ENCODE measurements at regions not wholly inside any gene's neighbourhood (a gene's known extent, or its start where the extent isn't known, plus 50 kb on each side); places are given as distances from the start of the nearest gene placed in this dataset.
A peak's percentile ranks its signal among the peaks of the same experiment; 100 is the strongest.

DNA sequence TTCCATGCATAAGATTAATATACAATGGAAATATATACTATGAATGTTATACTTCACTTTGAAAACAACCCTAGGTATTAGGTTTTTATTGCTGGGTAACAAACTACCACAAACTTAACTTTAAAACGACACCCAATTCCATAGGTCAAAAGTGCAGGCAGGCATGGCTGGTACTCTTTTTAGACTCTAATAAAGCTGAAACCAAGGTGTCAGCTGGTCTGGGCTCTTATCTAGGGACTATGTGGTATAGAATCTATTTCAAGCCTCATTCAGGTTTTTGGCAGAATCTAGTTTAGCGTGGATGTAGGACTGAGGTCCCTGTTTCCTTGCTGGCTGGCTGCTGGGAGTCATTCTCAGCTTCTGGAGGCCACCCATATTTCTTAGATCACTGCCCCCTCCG lies 65.0 kb upstream of the TMEM168 start (continued):
- TF ChIP-seq ZNF202 (tag by site-specific recombination; IDR thresholded peaks at IDR 0.05; ENCODE audit: borderline replicate concordance) = no peak
- TF ChIP-seq, protein P1, sequence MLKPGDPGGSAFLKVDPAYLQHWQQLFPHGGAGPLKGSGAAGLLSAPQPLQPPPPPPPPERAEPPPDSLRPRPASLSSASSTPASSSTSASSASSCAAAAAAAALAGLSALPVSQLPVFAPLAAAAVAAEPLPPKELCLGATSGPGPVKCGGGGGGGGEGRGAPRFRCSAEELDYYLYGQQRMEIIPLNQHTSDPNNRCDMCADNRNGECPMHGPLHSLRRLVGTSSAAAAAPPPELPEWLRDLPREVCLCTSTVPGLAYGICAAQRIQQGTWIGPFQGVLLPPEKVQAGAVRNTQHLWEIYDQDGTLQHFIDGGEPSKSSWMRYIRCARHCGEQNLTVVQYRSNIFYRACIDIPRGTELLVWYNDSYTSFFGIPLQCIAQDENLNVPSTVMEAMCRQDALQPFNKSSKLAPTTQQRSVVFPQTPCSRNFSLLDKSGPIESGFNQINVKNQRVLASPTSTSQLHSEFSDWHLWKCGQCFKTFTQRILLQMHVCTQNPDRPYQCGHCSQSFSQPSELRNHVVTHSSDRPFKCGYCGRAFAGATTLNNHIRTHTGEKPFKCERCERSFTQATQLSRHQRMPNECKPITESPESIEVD (tag by site-specific recombination; IDR thresholded peaks at IDR 0.05) = no peak
- no peak for TF ChIP-seq ZNF610 (tag by site-specific recombination; IDR thresholded peaks at IDR 0.05; ENCODE audit: borderline replicate concordance)
- TF ChIP-seq ZFP69B (tag by site-specific recombination; IDR thresholded peaks at IDR 0.05) = no peak
- no peak for TF ChIP-seq PRDM10 (tag by site-specific recombination; IDR thresholded peaks at IDR 0.05)
- TF ChIP-seq ZNF596 (tag by site-specific recombination; IDR thresholded peaks at IDR 0.05) = no peak
- TF ChIP-seq BCL11B (tag by site-specific recombination; IDR thresholded peaks at IDR 0.05; ENCODE audit: low read depth) = no peak
- no peak for TF ChIP-seq ZNF341 (tag by site-specific recombination; IDR thresholded peaks at IDR 0.05; ENCODE audit: low read depth)
- no peak for TF ChIP-seq ZBTB7A (tag by site-specific recombination; IDR thresholded peaks at IDR 0.05; ENCODE audit: low read depth)

DNA sequence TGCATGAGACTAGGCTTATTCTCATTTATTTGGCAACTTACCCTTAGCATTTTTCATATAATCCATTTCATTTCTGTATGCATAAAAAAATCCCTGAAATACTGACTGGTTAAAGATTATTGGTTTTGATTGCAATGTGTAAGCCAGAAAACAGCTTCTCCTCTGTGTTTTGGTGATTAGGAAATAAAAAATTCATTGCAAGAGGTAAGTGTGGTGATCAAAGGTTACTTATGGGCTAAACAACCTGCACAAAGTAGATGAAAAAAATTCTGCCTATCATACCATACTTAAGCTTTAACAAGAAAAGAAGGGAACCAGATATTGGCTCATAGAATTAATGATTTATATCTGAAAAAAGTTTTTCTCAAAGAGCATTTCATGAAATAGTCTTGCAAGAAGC lies 64.0 kb upstream of the TMEM168 start:
- H3K36me3 ChIP-seq (ENCODE audit: control insufficient read depth in 2 of 2, insufficient read depth in 1 of 2, low read length in 2 of 2) = no peaks in the 10 kb centered on the region
- H3K27ac ChIP-seq (ENCODE audit: extremely low read depth, low read depth, low read length) = no peak overlapping the region
- no peaks in the 10 kb centered on the region for H3K9me3 ChIP-seq (ENCODE audit: control insufficient read depth, insufficient read depth, low read depth, low read length)
- CTCF ChIA-PET = interaction anchor here (0.7 kb wide), 1 partner anchor 550 kb away, joined by 4 read pairs; no protein-coding TSS in a partner anchor
- POLR2A ChIA-PET = no interaction called here
- no peak overlapping the region for H3K4me3 ChIP-seq (ENCODE audit: low read depth, low read length)
- no peak for TF ChIP-seq GLIS1 (tag by site-specific recombination; IDR thresholded peaks at IDR 0.05)
- no peak for TF ChIP-seq ZBTB7A (tag by site-specific recombination; IDR thresholded peaks at IDR 0.05; ENCODE audit: low read depth)
- no peak for TF ChIP-seq GLIS2 (tag by site-specific recombination; IDR thresholded peaks at IDR 0.05)
- TF ChIP-seq ZSCAN23 (tag by site-specific recombination; IDR thresholded peaks at IDR 0.05) = no peak
- no peak for TF ChIP-seq ZNF391 (tag by site-specific recombination; IDR thresholded peaks at IDR 0.05; ENCODE audit: borderline replicate concordance, low read depth)
- TF ChIP-seq CTCF (tag by site-specific recombination; IDR thresholded peaks at IDR 0.05) = no peak
- H3K4me1 ChIP-seq (ENCODE audit: control insufficient read depth, insufficient read depth, low read length) = peaks cover 6% of the 10 kb centered on the region; the same call in 1 of the 2 replicates

- ChIA-PET POLR2A (no interaction called here), CTCF (interaction anchor here (1.2 kb wide), 1 partner anchor 303 kb away, joined by 4 read pairs; no protein-coding TSS in a partner anchor)
- no peak for TF ChIP-seq ZNF211 (tag by site-specific recombination; IDR thresholded peaks at IDR 0.05; ENCODE audit: low read depth)
- no peak for TF ChIP-seq ZNF394 (tag by site-specific recombination; IDR thresholded peaks at IDR 0.05; ENCODE audit: borderline replicate concordance)
- TF ChIP-seq, protein P1 (tag by site-specific recombination; IDR thresholded peaks at IDR 0.05) = peak; percentile 56; the same call in 1 of the 2 replicates
- TF ChIP-seq ZNF362 (tag by site-specific recombination; IDR thresholded peaks at IDR 0.05) = no peak
- TF ChIP-seq ZNF354C (tag by site-specific recombination; IDR thresholded peaks at IDR 0.05; ENCODE audit: borderline replicate concordance, low read depth) = no peak
- Histone ChIP-seq H3K9me3 (ENCODE audit: control insufficient read depth, insufficient read depth, low read depth, low read length) (no peaks in the 10 kb centered on the region), H3K27ac (ENCODE audit: extremely low read depth, low read depth, low read length) (no peak overlapping the region), H3K36me3 (ENCODE audit: control insufficient read depth in 2 of 2, insufficient read depth in 1 of 2, low read length in 2 of 2) (no peaks in the 10 kb centered on the region), H3K4me1 (ENCODE audit: control insufficient read depth, insufficient read depth, low read length) (peaks cover 6% of the 10 kb centered on the region; the same call in 1 of the 2 replicates), H3K4me3 (ENCODE audit: low read depth, low read length) (no peak overlapping the region)
Observed at GRCh38 chr7:112853422-112853821, 63.2 kb upstream of the TMEM168 start.
